Activated CD4-positive, alpha-beta T cell treated with anti-CD3 and anti-CD28 coated beads for 1 hour (primary cell): ENCODE measurements at regions not wholly inside any gene's neighbourhood (a gene's known extent, or its start where the extent isn't known, plus 50 kb on each side); places are given as distances from the start of the nearest gene placed in this dataset.
"Not testable (repeated sequence)": the region's sequence is repeated elsewhere in the genome, so short reads cannot be mapped to it uniquely, and the experiment has no call there.

Experiments
- DNase-seq: peaks from one replicate; pipeline ENCODE4 v3.0.0-alpha.2; 2020

DNA sequence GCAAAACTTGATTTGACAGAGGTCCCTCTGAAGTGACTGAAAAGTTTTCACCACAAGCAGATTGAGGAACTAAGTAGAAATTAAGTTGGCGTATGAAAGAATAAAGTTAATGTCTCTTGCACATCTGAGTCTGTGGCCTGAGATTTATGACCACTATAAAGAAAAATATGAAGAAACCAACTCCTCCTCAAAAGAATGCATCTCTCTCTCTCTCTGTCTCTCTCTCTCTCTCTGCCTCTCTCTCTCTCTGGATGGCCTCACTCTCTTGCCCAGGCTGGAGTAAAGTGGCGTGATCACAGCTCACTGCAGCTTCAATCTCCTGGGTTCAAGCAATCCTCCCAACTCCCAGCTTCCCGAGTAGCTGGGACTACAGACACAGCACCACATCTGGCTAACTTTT, 55.2 kb downstream of the RPL22L1 start:
- DNase-seq, result no peak

DNA sequence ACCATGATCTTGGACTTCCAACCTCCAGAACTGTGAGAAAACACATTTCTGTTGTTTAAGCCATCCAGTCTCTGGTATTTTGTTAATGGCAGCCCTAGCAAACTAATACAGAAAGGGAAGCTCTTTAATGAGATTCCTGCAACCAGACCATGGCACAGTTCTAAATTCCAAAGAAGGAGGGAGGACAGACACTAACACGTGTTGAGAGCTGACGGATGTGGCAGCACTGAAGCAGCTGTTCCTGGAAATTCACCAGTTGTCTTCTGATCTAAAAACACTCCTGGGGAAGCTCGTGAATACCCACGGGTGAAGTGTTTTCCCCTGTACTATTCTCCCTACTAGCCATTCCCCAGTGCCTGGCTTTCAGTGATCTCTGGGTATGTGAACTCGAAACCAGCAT, 56.7 kb downstream of the RPL22L1 start:
- no peak for DNase-seq

DNA sequence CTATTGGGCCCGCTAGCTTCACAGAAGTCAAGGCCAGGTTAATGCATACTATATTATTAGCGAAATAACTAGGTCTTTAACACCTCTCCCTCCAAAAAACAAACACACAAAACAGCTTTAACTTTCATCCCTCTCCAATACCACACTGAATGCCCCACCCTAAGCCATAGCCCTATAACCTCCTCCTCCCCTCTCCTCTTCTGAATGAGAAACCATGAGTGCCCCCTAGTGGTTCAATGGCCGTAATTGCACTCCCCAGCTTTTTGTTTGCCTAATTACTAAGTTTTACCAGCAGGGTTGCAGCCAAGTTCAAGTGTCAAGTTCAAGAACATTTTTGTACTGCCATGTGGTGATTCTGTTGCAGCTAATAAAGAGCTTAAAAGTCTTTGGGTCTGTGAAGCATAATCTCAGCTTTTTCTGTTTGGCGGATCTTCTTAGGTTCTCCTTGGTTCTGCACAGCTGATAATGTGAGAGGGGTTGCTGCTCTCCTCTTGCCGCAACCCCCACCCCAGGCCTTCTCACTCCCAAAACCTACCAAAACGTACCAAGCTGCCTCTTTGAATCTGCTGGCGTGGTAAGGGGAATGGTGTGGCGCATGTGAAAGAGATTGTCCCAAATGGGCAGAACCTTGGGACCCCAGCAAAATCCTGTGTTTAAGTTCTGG, 57.9 kb downstream of the RPL22L1 start:
- peak; percentile 27 for DNase-seq

DNA sequence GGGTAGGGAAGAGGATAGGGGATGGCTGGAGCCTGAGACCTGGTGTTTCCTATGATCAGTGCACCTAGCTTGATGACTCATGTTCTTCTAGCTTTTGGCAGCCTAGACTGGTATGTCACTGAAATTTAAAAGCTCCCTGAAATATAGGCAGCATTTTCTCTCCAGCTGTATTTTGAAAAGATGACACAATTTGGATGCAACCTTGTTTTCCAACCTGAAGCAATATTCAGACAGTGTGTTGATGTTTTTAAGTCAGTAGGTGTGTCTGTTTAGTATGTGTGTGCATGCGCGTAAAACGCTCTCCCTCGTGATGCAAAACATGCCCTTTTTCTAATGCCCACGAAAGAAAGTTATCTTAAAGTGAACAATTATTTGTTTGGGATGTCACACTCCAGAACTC, 58.5 kb downstream of the RPL22L1 start:
- DNase-seq, result no peak

DNA sequence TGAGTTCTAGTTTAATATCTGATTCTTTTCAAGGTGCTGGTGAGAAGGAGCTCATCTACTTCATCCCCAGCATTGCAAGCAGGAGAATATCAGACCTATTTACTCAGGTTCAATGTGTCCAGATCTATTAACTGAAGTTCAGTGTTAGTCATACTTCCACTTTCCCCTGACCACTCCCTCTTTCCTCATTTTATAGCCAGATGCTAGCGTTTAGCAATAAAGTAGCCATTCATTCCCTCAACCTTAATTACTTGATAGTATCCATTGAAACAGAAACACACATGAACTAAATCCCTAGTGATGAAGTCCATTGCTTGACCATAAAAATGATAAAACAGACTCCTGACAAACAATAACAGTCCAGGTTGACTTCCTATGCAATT, 60.0 kb downstream of the RPL22L1 start:
- no peak for DNase-seq

DNA sequence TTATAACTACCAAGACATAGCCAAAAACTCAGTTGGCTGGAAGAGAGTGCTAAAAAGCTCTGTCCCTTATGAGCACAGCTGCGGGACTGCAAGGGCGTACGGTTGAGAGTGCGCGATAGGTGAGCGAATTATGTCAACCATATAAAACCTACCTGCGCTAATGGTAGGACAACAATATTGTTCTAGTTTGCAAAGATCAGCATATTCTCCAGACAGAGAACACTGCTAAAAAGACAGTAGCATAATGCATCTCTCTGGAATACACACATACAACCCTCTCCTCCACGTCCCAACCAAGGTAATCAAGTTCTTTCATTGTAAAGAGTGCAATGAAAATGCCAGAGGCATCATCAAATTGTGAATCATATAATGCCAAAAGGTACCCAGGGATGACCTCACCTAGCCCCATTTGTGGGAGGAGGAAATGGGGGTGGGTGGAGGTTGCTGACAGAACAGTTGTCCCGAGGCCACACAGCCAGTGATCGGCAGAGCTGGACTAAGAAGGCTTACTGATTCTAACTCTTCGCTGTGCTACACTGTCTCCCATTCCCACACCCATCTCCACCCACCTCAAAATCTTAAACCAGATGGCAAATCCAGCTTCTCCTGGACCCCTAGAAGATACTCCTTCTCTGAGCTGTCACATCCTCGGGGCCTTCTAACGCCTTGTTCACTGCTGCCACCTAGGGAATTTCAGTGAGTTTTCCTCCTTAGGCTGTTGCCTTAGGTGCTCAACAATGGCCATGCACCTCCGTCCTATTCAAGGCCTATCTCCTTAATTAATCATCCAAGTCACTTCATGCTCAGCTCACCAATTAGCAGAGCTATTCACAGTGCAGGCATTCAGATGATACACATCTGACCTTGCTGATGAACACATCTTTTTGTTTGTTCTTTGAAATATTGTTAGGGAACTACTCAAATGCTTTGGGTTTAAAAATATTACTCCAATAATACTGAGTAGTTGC, 60.7 kb downstream of the RPL22L1 start:
- DNase-seq, result no peak

DNA sequence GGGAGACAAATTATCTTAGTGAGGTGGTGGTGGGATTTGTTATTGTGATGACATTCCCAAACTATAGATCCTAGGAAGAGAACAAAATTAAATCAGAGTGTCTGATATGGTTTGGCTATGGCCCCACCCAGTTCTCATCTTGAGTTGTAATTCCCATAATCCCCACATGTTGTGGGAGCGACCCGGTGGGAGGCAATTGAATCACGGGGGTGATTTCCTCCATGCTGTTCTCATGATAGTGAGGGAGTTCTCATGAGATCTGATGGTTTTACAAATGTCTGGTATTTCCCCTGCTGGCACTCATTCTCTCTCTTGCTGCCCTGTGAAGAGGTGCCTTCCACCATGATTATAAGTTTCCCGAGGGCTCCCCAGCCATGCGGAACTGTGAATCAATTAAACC, 62.0 kb downstream of the RPL22L1 start:
- no peak for DNase-seq

DNA sequence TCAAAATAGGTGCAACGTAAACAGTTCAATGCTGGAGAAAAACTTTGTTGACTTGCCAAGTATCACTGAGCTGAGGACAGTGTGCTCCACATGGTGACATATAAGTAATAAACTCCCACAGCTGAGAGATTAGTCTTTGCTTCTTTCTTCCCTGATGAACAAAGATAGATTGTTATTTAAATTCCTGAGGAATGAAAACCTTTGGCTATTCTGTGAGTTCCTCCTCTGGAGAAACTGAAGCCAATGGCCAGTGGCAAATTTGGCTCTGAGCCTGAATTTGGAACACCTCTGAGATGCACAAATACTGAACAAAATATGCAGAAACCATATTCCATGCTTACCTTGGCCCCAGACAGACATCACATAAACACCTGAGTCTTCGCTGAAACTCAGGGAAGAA, 63.3 kb downstream of the RPL22L1 start:
- DNase-seq, result no peak

DNA sequence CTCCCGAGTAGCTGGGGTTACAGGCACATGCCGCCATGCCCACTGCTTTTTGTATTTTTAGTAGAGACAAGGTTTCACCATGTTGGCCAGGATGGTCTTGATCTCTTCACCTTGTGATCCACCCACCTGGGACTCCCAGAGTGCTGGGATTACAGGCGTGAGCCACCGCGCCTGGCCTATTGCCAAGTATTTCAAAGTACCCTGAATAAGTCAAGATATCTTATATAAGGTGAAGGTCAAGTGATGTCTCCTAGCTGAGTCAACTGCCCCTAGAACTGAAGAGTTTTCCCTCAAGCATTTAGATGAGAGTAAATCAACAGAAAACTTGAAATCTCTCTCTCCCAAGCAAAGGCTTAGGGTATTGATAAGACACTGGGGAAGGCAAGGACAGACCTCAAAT, 63.9 kb downstream of the RPL22L1 start:
- no peak for DNase-seq

DNA sequence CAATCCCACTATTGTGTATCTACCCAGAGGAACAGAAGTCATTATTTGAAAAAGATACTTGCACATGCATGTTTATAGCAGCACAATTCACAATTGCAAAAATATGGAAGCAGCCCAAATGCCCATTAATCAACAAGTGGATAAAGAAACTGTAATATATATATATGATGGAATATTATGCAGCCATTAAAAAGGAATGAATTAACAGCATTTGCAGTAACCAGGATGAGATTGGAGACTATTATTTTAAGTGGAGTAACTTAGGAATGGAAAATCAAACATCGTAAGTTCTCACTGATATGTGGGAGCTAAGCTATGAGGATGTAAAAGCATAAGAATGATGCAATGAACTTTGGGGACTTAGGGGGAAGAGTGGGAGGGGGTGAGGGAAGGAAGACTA, 64.7 kb downstream of the RPL22L1 start:
- DNase-seq, result not testable (repeated sequence)

DNA sequence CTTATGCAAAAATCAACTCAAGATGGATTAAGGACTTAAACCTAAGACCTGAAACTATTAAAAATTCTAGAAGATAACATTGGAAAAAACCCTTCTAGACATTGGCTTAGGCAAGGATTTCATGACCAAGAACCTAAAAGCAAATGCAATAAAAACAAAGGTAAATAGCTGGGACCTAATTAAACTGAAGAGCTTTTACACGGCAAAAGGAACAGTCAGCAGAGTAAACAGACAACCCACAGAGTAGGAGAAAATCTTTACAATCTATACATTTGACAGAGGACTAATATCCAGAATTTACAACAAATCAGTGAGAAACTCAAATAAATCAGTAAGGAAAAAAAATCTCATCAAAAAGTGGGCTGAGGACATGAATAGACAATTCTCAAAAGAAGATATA, 65.4 kb downstream of the RPL22L1 start:
- DNase-seq, result not testable (repeated sequence)

DNA sequence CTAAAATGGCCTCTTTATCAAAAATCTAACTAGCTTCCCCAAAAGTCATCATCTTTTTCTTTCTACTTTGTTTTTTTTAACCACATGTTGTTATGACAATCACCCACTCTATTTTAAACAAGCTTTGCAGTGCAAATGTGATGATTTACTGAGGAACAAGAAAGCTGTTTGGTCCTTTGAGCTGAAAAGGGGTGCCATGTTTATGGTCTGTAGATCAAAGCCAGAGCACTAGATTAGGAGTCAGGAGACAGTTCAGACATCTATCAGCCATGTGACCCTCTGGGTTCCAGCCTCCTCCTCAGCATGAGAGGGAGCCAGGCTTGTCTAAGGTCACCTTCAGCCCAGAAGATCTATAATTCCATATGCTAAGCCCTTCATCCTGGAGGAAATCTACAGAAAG, 65.9 kb downstream of the RPL22L1 start:
- DNase-seq, result no peak

DNA sequence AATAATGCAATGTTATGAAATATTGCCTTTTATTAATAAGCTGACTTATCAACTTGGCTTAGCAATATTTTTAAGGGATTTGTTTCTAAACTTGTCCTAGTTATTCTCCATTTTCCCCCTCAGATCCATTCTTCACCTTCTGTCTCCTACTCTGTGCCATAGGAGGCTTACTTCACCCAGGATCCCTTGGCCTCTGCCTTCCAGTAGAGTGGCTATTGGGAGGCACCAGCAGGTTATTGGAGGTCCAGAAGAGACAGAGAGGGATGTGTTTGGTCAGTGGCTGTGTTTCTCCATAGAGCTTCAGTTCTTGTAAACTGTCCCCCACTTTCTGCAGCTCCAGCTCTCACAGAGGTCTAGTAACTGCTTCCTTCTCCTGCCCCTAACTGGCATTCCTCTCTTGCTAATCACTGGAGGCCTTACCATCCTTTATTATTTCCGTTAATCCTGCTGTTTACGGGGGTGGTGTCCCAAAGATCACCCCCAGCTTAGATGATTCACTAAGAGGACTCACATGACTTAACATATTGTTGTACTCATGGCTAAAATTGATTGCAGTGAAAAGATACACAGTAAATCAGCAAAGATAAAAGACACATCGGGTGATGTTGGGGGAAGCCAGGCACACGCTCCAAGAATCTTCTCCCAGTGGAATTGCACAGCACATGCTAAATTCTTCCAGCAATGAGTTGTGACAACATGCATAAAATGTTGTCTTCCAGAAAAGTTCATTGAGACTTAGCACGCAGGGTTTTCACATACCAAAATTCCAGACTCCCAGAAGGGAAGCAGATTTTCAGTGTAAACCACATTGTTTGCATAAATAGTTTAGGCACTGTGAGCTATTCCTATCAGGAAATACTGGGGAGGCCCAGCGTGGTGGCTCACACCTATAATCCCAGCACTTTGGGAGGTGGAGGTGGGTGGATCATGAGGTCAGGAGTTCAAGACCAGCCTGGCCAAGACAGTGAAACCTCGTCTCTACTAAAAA, 67.5 kb downstream of the RPL22L1 start:
- no peak for DNase-seq

DNA sequence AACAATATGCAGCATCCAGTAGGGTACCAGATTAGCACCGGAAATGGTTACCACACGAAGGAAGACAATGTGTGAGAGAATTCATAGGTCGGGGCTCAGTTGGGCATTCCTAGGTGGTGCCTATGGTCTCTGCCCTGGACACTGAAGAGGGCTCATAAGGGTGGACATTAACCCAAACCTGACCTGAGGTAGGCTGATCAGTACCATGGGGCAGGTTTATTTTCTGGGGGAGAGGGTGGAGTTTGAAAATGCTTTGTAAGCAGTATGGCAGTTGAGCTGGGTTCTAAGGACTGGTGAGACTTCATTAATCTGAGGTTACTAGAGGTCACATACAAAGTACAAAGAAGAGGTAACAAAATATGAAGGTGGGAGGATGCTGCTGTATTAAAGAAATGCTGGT, 68.4 kb downstream of the RPL22L1 start:
- DNase-seq, result no peak

DNA sequence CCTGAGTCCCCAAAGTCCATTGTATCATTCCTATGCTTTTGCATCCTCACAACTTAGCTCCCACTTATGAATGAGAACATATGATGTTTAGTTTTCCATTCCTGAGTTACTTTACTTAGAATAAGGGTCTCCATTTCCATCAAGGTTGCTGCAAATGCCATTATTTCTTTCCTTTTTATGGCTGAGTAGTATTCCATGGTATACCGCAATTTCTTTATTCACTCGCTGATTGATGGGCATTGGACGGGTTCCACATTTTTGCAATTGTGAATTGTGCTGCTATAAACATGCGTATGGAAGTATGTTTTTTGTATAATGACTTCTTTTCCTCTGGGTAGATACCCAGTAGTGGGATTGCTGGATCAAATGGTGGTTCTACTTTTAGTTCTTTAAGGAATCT, 69.7 kb downstream of the RPL22L1 start:
- not testable (repeated sequence) for DNase-seq

DNA sequence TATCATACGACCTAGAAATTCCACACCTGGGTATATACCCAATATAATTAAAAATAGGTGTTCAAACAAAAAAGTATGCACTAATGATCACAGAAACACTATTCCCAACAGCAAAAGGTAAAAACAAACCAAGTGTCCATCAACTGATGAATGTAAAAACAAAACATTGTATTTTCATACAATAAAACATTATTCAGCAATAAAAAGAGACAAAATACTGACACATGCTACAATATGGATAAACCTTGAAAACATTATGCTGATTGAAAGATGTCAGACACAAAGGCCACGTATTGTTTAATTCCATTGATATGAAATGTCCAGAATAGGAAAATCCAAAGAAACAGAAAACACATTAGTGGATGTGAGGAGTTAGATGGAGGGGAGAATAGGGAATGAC, 71.0 kb downstream of the RPL22L1 start:
- DNase-seq, result no peak

DNA sequence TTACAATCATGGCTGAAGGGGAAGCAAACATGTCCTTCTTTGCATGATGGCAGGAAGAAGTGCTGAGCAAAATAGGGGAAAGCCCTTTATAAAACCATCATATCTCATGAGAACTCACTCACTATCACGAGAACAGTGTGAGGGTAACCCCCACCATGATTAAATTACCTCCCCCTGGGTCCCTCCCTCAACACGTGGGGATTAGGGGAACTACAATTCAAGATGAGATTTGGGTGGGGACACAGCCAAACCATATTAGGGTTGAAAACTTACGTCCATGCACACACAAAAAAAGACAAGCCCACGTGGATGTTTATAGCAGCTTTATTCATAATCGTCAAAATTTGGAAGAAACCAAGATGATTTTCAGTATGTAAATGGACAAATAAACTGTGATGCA, 72.3 kb downstream of the RPL22L1 start:
- no peak for DNase-seq

DNA sequence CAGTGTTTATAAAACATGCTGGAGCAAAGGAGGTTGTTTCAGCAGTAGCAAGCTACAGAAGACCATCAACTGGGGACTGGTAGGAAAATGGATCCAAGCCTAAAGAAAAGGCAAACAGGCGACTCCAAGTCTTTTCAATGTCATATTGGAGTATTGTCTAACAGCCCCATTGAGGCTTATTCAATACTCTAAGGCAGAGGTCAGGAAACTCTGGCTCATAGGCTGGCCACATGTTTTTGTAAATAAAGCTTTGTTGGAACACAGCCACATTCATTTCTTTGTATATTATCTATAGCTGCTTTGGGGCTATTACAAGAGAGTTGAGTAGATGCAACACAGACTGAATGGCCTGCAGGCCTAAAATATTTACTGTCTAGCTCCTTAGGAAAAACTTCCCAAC, 77.5 kb downstream of the RPL22L1 start:
- DNase-seq, result no peak

DNA sequence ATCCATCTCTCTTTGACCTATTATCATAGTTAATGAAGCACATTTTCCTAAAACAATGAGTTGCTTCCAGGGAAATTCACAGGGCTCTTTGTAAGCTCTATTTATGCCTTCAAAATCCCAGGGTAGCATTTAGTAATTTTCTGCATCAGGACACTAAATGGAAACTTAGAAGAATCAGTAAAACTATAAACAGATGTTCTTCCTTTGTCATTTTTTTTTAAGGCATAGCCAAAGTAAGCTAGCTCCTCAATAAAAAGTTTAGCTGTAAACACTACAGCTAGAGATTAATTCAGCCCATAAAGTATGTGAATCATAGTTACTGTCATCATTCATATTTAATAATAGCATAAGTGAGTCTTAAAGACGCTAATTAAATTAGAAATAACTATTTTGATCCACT, 79.3 kb downstream of the RPL22L1 start:
- no peak for DNase-seq

DNA sequence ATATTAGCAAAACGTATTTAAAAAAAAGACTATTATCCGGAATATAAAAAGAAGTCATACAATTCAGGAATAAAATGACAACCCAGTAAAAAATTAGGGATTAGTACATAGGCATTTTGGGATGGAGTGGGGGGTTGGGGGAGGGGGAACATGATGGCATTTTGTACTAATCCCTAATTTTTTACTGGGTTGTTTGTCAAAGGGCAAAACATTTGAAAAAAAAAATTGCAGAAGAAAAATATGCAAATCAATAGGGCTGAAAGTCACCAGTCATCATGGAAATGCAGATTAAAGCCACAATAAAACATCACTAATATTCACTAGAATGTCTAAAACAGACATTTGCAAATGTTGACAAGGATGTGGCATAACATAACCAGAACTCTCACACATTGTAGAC, 82.5 kb downstream of the RPL22L1 start:
- no peak for DNase-seq

DNA sequence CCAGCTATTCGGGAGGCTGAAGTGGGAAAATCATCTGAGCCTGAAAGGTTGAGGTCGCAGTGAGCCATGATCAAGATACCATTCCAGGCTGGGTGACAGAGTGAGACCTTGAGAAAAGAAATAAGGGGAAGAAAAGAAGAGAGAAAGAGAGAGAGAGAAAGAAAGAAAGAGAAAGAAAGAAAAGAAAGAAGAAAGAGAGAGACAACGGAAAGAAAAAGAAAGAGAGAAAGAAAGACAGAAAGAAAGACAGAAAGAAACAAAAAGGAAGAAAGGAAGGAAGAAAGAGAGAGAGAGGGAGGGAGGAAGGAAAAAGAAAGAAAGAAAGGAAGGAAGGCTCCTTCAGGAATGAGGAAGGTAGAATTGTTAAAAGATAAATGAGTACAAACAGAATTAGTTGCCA, 84.5 kb downstream of the RPL22L1 start:
- no peak for DNase-seq

DNA sequence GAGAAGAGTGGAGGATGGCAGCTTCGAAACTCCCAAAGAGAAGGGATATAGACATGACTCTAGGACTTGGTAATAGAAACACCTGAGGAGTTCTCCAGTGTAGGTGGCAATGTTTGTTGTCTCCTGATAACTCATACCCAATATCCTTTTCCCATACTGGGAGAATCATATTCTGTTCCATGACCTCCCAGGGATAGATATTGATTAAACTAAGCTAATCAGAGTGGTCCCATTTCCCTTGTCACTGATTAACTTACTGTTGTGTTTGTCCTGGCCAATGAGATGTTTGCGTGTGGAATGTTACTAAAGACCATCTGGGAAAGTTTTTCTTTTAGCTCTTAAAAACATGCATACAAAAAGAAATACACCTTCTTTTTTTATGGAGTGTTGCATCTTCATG, 85.6 kb downstream of the RPL22L1 start:
- no peak for DNase-seq

DNA sequence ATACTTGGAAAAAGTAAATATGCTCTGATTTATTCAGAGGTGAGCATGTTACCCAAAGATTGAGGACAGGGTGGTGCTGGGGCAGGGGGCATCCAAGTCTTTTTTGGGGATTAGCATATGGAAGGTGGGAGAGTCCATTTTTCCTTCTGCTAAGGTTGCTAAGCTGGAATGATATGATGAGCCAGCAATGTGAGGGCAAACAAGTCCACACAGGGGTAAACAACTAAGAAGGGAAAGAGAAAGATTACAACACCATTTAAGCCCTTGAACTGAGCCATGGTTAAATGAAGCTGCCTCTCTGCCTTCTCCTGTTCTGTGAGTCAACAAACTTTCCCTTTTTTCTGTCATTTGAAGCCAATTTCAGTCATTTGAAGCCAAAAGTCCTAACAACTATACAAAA, 89.0 kb downstream of the RPL22L1 start:
- no peak for DNase-seq
